ENCODE measurements at regions not wholly inside any gene's neighbourhood (a gene's known extent, or its start where the extent isn't known, plus 50 kb on each side); places are given as distances from the start of the nearest gene placed in this dataset.

- Histone ChIP-seq H4K20me1 (replicated peaks; ENCODE audit: insufficient read depth) (no peaks in the 10 kb centered on the region), H3K79me2 (replicated peaks; ENCODE audit: insufficient read depth) (no peaks in the 10 kb centered on the region), H3K27me3 (ENCODE audit: insufficient read depth) (no peaks in the 10 kb centered on the region), H3F3A (replicated peaks; ENCODE audit: low read depth) (no peaks in the 10 kb centered on the region), H3K36me3 (ENCODE audit: insufficient read depth) (no peaks in the 10 kb centered on the region), H2AFZ (0 out of 2 replicates have a peak overlapping the region, but pooled peaks have one; percentile 38), H3K9me2 (ENCODE audit: insufficient read depth) (no peaks in the 10 kb centered on the region), H3K4me1 (ENCODE audit: insufficient read depth) (peaks cover 10% of the 10 kb centered on the region; the same call in 1 of the 2 replicates), H3K27ac (ENCODE audit: low read depth) (no peak overlapping the region), H3K4me2 (no peak overlapping the region), H3K4me3 (no peak overlapping the region)
- no peaks in the 10 kb centered on the region for H3K9me3 Mint-ChIP-seq
- peaks cover 11% of the 10 kb centered on the region; the same call in 2 of the 3 replicates for H3K4me1 Mint-ChIP-seq
- H3K27me3 Mint-ChIP-seq (ENCODE audit: insufficient read depth, low read depth, poor library complexity) = no peaks in the 10 kb centered on the region
- no peak overlapping the region for H3K4me3 Mint-ChIP-seq
- ATAC-seq (no peak), DNase-seq (ENCODE audit: low spot score) (no peak)
- no peaks in the 10 kb centered on the region for H3K36me3 Mint-ChIP-seq (ENCODE audit: low read depth)
- TF ChIP-seq, protein P1, sequence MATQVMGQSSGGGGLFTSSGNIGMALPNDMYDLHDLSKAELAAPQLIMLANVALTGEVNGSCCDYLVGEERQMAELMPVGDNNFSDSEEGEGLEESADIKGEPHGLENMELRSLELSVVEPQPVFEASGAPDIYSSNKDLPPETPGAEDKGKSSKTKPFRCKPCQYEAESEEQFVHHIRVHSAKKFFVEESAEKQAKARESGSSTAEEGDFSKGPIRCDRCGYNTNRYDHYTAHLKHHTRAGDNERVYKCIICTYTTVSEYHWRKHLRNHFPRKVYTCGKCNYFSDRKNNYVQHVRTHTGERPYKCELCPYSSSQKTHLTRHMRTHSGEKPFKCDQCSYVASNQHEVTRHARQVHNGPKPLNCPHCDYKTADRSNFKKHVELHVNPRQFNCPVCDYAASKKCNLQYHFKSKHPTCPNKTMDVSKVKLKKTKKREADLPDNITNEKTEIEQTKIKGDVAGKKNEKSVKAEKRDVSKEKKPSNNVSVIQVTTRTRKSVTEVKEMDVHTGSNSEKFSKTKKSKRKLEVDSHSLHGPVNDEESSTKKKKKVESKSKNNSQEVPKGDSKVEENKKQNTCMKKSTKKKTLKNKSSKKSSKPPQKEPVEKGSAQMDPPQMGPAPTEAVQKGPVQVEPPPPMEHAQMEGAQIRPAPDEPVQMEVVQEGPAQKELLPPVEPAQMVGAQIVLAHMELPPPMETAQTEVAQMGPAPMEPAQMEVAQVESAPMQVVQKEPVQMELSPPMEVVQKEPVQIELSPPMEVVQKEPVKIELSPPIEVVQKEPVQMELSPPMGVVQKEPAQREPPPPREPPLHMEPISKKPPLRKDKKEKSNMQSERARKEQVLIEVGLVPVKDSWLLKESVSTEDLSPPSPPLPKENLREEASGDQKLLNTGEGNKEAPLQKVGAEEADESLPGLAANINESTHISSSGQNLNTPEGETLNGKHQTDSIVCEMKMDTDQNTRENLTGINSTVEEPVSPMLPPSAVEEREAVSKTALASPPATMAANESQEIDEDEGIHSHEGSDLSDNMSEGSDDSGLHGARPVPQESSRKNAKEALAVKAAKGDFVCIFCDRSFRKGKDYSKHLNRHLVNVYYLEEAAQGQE (IDR thresholded peaks at IDR 0.05; ENCODE audit: unreplicated experiment) = no peak
- TF ChIP-seq EZH2phosphoT487 (IDR thresholded peaks at IDR 0.05; ENCODE audit: unreplicated experiment) = no peak
- TF ChIP-seq ZNF462 (CRISPR knock-in tag; IDR thresholded peaks at IDR 0.05) = no peak
- no peak for TF ChIP-seq CREB1 (CRISPR knock-in tag; IDR thresholded peaks at IDR 0.05; ENCODE audit: low read depth)
- no peak for TF ChIP-seq NANOG (IDR thresholded peaks at IDR 0.05; ENCODE audit: borderline replicate concordance)
- TF ChIP-seq JUNB (IDR thresholded peaks at IDR 0.05; ENCODE audit: unreplicated experiment) = no peak
- no peak overlapping the region for H3K27ac Mint-ChIP-seq
These were observed 138.6 kb upstream of the RGPD4 start for GRCh38 chr2:107688135-107688534.
